GM18499 (cell line): ENCODE measurements at regions not wholly inside any gene's neighbourhood (a gene's known extent, or its start where the extent isn't known, plus 50 kb on each side); places are given as distances from the start of the nearest gene placed in this dataset.
"Not testable (repeated sequence)": the region's sequence is repeated elsewhere in the genome, so short reads cannot be mapped to it uniquely, and the experiment has no call there.

Source experiments
- ATAC-seq: cut with Tn5 transposase; IDR thresholded peaks from one replicate; pipeline ENCODE4 v1.9.1; 2021; ENCODE audit warnings: moderate number of reproducible peaks; ENCODE audit not compliant: insufficient read depth, unreplicated experiment

GRCh38 chr4:45004847-45005565 is 278.6 kb upstream of the GNPDA2 start:
- ATAC-seq, result no peak

GRCh38 chr4:45004326-45004725 is 278.0 kb upstream of the GNPDA2 start:
- no peak for ATAC-seq

GRCh38 chr4:44996276-44996845 is 270.0 kb upstream of the GNPDA2 start:
- no peak for ATAC-seq

GRCh38 chr4:44988011-44988410 is 261.7 kb upstream of the GNPDA2 start:
- ATAC-seq, result no peak

- ATAC-seq, result no peak
Observed at GRCh38 chr4:44985938-44986337, 259.6 kb upstream of the GNPDA2 start.

- no peak for ATAC-seq
Observed at GRCh38 chr4:44985152-44985551, 258.8 kb upstream of the GNPDA2 start.

GRCh38 chr4:44984083-44984482 is 257.7 kb upstream of the GNPDA2 start:
- no peak for ATAC-seq

GRCh38 chr4:44983083-44983482 is 256.7 kb upstream of the GNPDA2 start:
- no peak for ATAC-seq

GRCh38 chr4:44978020-44978419 is 251.7 kb upstream of the GNPDA2 start:
- no peak for ATAC-seq

- no peak for ATAC-seq
Observed at GRCh38 chr4:44965435-44966095, 239.2 kb upstream of the GNPDA2 start.

- ATAC-seq, result not testable (repeated sequence)
Observed at GRCh38 chr4:44964086-44964485, 237.7 kb upstream of the GNPDA2 start.

- no peak for ATAC-seq
Observed at GRCh38 chr4:44961001-44961755, 234.8 kb upstream of the GNPDA2 start.

- ATAC-seq, result no peak
Observed at GRCh38 chr4:44931720-44932119, 205.4 kb upstream of the GNPDA2 start.

- ATAC-seq, result no peak
Observed at GRCh38 chr4:44928785-44929184, 202.4 kb upstream of the GNPDA2 start.

GRCh38 chr4:44927399-44928380 is 201.3 kb upstream of the GNPDA2 start:
- ATAC-seq, result no peak

- no peak for ATAC-seq
Observed at GRCh38 chr4:44916411-44916810, 190.1 kb upstream of the GNPDA2 start.

- no peak for ATAC-seq
Observed at GRCh38 chr4:44914748-44915147, 188.4 kb upstream of the GNPDA2 start.

- no peak for ATAC-seq
Observed at GRCh38 chr4:44914223-44914622, 187.9 kb upstream of the GNPDA2 start.

GRCh38 chr4:44912980-44913379 is 186.6 kb upstream of the GNPDA2 start:
- ATAC-seq, result no peak

GRCh38 chr4:44908565-44908964 is 182.2 kb upstream of the GNPDA2 start:
- ATAC-seq, result no peak
